ENCODE measurements at regions not wholly inside any gene's neighbourhood (a gene's known extent, or its start where the extent isn't known, plus 50 kb on each side); places are given as distances from the start of the nearest gene placed in this dataset.

DNA sequence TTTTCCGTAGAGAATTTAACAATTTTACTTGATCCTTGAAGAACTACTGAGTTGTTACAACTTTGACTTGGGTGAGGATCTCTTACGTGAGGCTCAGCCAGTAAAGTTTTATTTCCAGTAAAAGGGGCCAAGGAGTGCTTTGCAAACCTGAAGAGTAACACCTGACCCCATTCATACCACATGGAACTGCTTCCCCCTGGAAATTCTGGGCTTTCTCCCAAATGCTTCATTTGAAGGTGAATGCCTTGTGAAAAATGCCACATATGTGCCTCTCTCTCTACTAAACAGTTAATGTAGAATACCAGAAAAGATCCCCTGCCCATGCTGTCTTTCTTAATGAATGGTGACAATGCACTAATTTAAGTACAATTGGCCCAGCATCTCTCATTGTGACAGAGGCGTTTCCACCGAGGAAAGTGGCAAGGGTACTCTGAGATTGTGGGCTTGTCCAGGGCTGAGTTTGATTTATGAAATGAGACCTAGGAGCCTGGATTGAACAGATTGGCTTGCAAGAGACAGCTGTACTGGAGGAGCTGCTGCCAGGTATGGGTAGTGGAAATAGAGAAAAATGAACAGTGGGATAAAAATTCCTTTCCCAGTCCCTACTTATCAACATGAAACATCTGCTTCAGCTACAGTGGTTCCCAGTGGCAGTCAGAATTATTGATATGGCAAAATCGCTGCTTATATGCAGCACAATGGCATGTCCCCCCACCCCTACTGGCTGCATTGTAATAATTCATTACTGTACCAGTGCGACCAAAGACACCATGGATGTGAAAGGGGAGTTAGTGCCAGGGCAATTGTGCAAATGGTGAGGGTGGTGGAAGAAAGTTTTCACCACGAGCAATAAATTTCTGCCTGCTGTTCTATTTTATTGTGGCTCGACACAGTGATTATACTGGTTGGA is 843.7 kb upstream of the WWC1 start:
- no peak for DNase-seq

DNA sequence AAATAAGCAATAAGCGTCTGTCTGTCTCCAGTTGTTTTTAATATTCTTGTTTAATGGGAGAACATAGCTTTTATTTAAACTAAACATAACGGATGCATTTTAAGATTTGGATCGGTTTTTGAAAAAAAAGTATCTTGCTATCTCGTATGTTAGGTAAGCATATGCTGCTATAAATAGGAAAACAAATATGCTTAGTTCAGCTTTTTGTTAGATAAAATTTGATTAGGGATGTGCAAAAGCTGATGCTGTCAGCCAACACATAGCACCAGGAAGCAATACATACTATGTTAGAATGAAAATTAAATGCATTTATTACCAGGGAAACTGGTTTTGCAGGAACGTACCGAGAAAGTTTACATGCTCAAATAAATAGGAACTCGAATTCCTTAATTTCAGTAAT is 843.1 kb upstream of the WWC1 start:
- no peak for DNase-seq

DNA sequence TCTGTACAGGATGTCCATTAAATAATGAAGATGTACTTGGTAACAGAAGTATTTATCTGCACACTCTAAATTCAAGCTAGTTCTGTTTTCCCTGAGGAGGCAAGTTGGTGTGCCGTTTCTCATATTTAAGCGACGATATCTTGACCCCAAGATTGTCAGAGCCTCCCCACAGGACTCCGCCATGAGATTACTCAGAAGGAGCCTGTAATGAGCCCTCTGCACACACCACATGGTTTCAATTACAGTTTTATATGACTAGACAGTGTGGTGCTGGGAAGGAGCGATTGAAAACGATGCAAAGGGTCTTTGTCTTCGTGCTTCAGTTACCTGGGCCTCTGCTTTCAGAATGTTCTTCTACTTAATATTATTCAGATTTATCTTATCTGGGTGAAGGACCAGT is 840.4 kb upstream of the WWC1 start:
- no peak for DNase-seq

DNA sequence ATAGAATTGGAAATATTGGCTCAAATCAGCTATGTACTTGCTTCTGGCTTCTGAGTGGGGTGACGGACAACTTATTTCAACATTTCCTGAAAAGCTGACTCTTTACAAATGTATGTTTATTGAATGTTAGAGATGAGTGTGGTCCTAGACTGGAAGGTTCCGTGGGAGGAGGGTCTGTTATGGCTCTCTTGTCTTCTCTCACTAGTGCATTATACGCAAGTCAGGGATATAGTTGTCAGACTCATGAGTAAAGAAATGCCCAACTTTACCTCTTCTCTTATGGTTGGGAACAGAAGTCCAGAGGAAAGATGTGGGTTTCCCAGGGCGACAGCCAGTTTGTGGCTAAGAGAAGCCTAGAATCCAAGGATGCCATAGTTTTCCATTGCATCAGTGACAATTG is 839.3 kb upstream of the WWC1 start:
- no peak for DNase-seq

- DNase-seq: no peak
Observed at GRCh38 chr5:167453246-167454030, 838.0 kb upstream of the WWC1 start.

GRCh38 chr5:167458412-167458811 is 833.0 kb upstream of the WWC1 start:
- no peak for DNase-seq

- no peak for DNase-seq
Observed at GRCh38 chr5:167460449-167461020, 830.9 kb upstream of the WWC1 start.

DNA sequence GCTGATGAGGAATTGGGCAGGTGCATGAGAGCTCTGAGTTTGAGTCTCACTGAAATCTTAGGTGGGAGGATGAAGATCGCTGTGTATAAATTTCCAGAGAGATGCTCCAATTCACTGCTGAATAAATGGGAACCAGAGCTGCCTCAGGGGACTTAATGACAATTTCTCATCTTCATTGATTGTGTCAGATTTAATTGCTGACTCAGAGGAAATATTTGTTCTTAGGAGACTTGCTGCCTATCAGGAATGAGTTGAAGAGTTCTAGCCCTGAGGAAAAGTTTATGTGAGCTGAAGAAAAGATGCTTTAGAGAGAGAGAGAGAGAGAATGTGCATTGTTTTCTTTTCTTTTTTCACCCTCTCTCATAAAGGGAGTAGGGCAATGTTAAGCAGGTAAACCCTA is 827.5 kb upstream of the WWC1 start:
- DNase-seq: no peak

DNA sequence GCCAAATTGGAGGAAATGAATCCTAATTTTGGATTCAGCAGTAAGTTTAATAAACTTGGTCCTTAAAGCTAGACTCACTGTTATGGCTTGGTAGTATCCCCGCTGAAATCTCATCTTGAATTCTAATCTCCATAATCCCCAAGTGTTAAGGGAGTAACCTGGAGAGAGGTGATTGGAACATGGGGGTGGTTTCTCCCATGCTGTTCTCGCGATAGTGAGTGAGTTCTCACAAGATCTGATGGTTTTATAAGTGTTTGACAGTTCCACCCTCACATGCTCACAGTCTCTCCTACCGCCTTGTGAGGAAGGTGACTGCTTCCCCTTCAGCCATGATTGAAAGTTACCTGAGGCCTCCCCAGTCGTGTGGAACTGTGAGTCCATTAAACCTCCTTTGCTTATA is 824.5 kb upstream of the WWC1 start:
- no peak for DNase-seq

DNA sequence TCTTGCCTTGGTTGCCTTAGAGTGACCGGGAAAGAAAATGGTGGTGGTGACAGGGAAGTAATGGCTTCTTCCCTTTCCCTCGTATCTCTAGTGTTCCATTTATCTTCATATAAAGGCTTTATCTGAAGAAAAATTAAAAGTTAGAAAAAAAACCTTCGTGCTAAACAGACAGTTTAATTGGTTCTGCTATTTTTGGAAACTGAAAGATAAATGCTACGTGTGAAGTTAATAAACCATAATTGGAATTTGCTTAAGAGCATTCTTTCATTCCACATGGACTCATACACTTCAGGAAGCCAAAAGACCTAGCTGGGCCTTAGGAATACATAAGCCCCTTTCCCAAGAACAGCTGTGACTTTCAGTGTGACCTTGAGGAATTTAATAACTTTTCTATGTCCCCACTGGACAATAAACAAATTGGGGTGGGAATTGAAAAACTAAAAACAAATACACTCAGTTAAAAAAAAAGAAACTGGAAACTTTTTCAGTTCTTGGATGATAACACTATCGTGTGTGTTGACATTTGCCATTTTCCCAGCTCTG is 818.8 kb upstream of the WWC1 start:
- no peak for DNase-seq

DNA sequence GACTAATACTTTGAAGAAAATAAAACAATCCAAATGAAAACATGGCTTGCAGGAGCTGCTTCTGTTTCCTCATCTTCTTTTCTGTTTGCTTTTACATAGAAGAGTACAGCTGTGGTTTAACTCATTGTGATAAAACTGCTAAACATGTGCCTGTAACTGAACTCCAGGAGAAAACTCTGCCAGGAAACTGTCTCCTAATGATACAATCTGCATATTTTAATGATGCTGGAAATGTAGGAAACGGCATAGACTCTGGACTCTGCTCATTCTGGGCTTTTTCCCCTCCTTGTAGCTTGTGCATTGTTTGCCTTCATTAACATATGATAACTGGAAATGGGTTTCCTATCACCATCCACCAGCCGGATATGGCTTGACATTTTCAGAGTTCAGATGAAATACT is 813.3 kb upstream of the WWC1 start:
- DNase-seq: no peak

GRCh38 chr5:167479779-167480178 is 811.7 kb upstream of the WWC1 start:
- no peak for DNase-seq

- no peak for DNase-seq
Observed at GRCh38 chr5:167481345-167481744, 810.1 kb upstream of the WWC1 start.

- DNase-seq: no peak
Observed at GRCh38 chr5:167482555-167482954, 808.9 kb upstream of the WWC1 start.

GRCh38 chr5:167485061-167485774 is 806.2 kb upstream of the WWC1 start:
- no peak for DNase-seq

- DNase-seq: no peak
Observed at GRCh38 chr5:167488371-167488770, 803.1 kb upstream of the WWC1 start.

- no peak for DNase-seq
Observed at GRCh38 chr5:167489202-167489601, 802.2 kb upstream of the WWC1 start.

DNA sequence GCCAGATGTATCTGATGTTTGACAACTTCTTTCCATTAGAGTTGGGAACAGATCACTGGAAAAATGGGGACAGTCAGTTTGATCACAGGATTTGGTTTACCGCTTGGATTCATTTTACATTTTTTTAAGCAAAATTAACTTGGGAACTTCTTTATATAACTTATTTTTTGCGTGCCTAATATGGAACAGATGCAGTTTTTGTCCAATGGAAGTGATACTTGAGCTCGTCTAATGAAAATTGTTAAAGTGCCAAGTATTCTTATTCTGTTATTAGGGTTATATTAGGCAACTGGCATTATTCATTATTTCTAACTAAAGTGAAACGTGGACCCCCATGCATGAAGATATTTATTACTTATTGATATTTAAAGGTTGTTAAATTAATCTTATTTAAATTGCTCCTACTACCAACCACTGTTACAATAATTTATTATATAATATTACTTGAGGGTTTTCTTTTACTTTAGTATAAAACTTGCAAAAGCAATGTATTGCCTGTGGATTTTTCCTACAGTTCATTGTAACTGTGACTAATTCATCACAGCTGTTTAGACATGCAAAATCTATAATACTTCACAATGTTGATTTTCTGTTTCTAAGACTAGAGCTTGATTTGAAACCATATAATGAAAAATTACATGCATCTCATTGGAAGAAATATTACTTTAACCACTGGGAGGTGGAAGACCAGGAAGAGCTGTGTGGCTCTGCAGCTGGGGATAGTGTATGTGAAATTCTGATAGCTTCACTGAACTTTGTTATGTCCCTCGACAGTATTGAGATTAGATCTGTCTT is 787.3 kb upstream of the WWC1 start:
- DNase-seq: no peak

DNA sequence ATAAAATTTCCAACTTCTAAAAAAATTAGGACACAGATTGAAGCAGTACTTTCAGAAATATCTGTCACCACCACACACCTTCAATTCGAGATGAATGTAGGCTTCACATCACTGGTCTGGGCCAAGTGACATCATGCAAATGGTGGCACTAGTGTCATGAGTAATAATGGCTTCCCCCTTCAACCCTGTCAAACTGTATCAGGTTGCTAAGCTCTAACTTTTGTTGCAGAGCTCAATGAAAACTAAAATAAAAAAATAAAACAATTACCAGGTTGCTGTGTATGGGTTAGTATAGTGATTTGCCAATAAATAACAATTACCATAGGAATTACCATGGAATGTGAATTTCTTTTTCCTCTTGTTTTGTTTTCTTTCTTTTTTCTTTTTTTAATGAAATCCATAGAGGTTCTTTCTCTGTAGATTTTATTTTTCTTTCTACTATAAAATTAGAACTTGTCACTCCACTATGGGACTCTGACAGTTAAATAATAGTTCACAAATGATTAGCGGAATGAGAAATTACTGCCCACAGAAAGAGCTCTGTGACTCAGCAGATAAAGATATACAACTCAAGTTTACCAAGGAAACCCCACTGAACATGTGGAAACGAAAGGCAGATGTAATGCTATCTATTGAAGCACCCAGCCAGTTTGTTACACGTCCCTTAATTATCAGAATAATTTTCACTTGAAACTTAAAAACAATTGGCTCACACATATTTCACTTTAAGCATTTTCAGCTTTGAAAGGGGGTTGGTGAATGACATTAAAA is 783.8 kb upstream of the WWC1 start:
- no peak for DNase-seq

DNA sequence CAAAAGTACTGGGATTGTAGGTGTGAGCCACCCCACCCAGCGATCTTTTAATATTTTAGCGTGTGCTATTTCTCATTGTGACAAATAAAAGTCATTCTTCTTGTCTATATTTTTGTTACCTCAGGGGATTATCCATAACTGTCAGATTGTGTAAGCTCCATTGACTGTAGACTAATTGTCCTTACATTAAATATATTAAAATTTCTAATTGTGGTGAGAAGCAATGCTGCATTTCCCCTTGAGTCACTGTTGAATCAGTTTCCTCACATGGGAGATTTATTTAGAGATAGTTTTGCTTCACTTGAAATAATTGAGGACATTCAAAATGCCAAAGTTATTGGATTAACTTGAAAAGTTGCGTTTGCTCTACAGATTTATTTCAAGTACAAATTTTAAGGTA is 782.4 kb upstream of the WWC1 start:
- no peak for DNase-seq

DNA sequence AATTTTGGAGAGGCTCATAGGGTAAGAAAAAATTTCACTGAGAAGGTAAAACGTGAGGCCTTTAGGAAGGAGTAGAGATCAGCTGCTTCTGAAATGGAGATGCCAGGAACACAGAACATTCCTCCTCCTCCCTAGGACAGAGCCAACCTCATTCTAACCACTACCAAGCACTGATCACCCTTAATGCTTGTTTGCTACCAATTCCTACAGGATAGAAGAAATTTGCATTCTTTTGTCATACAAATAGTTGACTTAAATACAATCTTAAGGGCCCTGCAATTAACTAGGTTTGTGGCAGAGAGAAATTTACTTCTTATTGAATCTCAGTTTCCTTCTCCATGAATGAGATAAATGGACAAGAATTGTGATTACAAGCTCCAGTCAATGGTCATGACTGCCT is 780.2 kb upstream of the WWC1 start:
- DNase-seq: no peak

Data from bone marrow (tissue), 2 donors.